ENCODE measurements at regions not wholly inside any gene's neighbourhood (a gene's known extent, or its start where the extent isn't known, plus 50 kb on each side); places are given as distances from the start of the nearest gene placed in this dataset.

DNA sequence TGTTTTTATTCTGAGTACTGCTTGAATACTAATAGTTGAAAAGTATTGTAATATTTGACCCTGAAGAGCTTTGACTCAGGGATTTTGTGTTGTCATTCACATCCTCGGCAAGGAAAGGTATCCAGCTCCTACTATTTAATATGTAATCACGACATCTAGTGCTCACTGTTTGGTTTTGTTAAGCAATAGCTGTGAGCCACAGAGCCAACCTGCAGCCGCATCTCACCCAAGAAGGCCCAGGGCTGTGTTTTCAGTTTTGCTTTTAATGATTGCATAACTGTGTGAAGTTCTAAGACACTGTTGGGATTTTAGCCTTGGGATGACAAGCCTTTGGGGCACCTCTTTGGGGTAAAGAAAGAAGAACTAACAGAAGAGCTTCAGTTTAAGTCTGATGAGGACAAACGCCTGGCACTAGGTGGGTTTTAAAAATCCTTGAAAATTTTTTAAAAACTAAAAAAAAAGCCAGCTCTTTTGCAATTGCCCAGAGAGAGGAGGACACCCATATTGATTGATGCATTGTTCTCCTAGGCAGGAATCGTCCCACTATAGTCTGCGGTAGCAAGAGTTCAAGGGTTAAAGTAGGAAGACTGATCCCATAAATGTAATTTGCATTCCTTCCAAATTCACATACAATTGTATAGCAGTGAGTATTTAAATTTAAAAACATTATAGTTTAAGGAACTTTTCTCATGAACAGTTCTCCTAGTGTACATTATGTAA, 157.8 kb downstream of the RELL1 start:
- TF ChIP-seq, protein P1, sequence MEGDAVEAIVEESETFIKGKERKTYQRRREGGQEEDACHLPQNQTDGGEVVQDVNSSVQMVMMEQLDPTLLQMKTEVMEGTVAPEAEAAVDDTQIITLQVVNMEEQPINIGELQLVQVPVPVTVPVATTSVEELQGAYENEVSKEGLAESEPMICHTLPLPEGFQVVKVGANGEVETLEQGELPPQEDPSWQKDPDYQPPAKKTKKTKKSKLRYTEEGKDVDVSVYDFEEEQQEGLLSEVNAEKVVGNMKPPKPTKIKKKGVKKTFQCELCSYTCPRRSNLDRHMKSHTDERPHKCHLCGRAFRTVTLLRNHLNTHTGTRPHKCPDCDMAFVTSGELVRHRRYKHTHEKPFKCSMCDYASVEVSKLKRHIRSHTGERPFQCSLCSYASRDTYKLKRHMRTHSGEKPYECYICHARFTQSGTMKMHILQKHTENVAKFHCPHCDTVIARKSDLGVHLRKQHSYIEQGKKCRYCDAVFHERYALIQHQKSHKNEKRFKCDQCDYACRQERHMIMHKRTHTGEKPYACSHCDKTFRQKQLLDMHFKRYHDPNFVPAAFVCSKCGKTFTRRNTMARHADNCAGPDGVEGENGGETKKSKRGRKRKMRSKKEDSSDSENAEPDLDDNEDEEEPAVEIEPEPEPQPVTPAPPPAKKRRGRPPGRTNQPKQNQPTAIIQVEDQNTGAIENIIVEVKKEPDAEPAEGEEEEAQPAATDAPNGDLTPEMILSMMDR (IDR thresholded peaks at IDR 0.05; ENCODE audit: insufficient read depth, low read length): no peak
- no peak for DNase-seq (ENCODE audit: low read depth)

DNA sequence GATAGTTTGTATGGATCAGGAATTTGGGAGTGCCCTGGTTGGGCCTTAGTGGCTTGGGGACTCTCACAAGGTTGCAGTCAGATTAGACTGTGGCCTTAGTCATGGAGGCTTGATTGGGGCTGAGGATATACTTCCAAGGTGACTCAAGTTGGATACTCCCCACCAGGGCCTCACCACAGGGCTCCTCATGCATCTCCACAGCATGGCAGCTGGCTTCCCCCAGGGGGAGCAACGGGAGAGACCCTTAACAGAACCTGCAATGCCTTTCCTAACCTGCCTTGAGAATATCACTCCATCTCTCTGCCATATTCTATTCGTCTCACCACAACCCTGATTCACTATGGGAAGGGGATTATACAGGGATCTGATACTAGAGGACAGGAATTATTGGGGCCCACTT, 161.9 kb downstream of the RELL1 start:
- no peak for DNase-seq (ENCODE audit: low read depth)
- no peak overlapping the region for H3K4me3 ChIP-seq (ENCODE audit: low read depth, low read length)
- TF ChIP-seq, protein P1 (IDR thresholded peaks at IDR 0.05; ENCODE audit: insufficient read depth, low read length): no peak

More for the DNA sequence above, 157.8 kb downstream of the RELL1 start:
- H3K4me3 ChIP-seq (ENCODE audit: low read depth, low read length): no peak overlapping the region

DNA sequence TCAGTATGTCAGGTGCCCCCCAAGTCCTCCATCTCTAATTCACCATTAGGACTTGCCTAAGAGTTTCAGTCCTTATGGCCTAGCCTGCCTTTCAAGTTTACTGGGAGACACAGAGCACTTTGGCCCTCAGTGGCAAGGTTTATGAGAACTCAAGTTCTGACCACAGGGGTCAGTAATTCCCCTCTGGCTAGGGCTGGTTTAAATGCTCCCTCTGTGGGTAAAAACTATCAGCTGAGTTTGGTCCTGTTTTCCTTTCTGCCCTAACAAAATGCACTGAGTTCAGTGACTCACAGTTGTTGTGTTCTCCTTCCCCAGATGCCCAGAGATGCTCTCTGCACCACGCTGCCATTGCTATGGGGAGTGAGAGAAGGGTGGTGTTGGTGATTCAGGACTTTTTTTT, 163.2 kb downstream of the RELL1 start:
- DNase-seq (ENCODE audit: low read depth): no peak
- TF ChIP-seq, protein P1 (IDR thresholded peaks at IDR 0.05; ENCODE audit: insufficient read depth, low read length): no peak
- no peak overlapping the region for H3K4me3 ChIP-seq (ENCODE audit: low read depth, low read length)

DNA sequence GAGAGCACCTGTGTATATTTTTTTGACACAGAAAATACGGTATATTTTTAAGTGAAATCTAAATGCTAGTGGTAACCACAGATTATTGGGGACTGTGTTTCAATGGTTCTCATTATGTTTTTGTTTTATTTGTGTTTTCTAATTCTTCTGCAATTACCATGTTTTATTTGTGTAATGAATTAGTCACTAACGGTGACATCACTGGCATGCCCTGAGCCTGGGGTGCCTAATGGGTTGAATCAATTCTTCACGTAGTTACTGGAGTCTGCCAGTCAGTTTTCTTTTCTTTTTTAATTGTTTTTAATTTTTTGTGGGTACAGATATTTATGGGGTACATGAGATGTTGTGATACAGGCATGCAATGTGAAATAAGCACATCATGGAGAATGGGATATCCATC, 168.8 kb downstream of the RELL1 start:
- TF ChIP-seq, protein P1 (IDR thresholded peaks at IDR 0.05; ENCODE audit: insufficient read depth, low read length): no peak
- no peak overlapping the region for H3K4me3 ChIP-seq (ENCODE audit: low read depth, low read length)
- DNase-seq (ENCODE audit: low read depth): no peak

DNA sequence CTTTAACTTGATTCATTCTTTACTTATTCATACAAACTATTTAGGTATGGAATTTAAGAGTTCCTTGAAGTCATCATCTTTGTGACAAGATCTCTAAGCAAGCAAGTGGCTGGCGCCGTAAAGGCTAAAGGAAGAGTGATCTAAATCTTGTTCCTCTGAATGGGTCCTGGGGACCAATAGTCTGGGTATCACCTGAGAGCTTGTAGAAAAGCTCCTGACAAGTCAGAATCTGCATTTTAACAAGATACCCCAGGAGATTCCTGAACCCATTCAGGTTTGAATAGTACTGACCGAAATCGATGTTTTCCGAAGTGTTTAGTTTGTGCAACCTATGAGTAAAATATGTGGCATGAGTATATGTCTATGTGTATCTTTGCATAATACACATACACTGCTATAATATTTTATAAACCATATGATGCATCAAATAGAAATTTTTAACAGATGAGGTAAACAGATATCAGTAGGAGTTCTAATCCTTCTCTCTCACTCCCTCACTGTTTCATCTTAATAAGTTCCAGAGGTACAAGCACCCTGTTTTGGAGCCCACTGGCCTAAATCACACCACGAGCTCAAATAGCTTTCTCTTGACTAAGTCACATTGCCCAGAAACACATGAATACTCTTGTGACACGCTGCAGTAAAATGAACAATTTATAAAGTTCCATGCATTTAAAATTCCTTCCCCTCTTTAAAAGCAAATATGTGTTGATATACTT, 170.0 kb downstream of the RELL1 start:
- TF ChIP-seq, protein P1 (IDR thresholded peaks at IDR 0.05; ENCODE audit: insufficient read depth, low read length): no peak
- no peak for DNase-seq (ENCODE audit: low read depth)

DNA sequence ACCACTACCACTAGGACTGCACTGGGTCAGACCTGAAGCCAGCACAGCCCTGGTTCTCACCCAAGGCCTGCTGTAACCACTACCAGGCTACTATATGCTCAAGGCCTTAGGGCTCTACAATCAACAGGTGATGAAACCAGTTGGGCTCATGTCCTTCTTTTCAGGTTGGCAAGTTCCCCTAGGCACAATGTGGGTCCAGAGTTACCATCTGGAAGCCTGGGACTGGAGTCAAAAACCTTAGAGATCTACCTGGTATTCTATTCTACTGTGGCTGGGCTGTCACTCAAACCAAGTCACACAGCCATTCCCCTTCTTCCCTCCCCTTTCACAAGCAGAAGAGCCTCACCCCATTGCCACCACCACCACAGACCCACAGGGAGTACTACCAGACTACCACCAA, 175.6 kb downstream of the RELL1 start:
- TF ChIP-seq, protein P1 (IDR thresholded peaks at IDR 0.05; ENCODE audit: insufficient read depth, low read length): no peak
- DNase-seq (ENCODE audit: low read depth): no peak
- H3K4me3 ChIP-seq (ENCODE audit: low read depth, low read length): no peak overlapping the region

More for the DNA sequence above, 170.0 kb downstream of the RELL1 start:
- H3K4me3 ChIP-seq (ENCODE audit: low read depth, low read length): no peak overlapping the region
